ENCODE measurements at regions not wholly inside any gene's neighbourhood (a gene's known extent, or its start where the extent isn't known, plus 50 kb on each side); places are given as distances from the start of the nearest gene placed in this dataset.

- TF ChIP-seq, protein P1, sequence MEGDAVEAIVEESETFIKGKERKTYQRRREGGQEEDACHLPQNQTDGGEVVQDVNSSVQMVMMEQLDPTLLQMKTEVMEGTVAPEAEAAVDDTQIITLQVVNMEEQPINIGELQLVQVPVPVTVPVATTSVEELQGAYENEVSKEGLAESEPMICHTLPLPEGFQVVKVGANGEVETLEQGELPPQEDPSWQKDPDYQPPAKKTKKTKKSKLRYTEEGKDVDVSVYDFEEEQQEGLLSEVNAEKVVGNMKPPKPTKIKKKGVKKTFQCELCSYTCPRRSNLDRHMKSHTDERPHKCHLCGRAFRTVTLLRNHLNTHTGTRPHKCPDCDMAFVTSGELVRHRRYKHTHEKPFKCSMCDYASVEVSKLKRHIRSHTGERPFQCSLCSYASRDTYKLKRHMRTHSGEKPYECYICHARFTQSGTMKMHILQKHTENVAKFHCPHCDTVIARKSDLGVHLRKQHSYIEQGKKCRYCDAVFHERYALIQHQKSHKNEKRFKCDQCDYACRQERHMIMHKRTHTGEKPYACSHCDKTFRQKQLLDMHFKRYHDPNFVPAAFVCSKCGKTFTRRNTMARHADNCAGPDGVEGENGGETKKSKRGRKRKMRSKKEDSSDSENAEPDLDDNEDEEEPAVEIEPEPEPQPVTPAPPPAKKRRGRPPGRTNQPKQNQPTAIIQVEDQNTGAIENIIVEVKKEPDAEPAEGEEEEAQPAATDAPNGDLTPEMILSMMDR (IDR thresholded peaks at IDR 0.05): no peak
- no peak for TF ChIP-seq POLR2A (IDR thresholded peaks at IDR 0.05)
Observed at GRCh38 chr5:133713751-133714150, 101.4 kb upstream of the FSTL4 start.

Data from uterus (tissue), 2 donors.